ENCODE measurements at regions not wholly inside any gene's neighbourhood (a gene's known extent, or its start where the extent isn't known, plus 50 kb on each side); places are given as distances from the start of the nearest gene placed in this dataset.
A peak's percentile ranks its signal among the peaks of the same experiment; 100 is the strongest.

DNA sequence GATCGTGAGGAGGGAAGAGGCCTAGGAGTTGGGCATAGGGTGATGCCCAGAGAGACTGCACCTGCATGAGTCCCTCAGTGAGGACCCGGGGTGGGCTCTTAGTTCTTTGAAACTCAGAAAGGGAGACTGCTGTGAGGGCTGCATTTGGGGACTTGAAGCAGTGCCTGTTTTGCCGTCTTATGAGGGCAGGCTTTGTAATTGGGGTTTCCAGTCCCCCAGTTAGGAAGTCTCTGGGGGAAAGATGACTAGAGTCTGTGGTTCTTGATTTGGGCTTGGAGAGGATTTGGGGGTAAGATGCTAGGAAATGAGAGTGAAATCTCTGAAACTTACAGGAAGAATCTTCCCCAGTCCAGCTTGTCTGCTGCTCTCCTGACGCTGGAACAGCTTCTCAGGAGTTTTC, 99.6 kb downstream of the ARF6 start:
- Mint-ChIP-seq H3K27ac (peak overlapping the region; percentile 23 to 33), H3K9me3 (no peaks in the 10 kb centered on the region), H3K4me1 (peaks cover under 1 to 5% of the 10 kb centered on the region in 2 donors), H3K27me3 (ENCODE audit: low read depth in 2 of 2) (no peaks in the 10 kb centered on the region), H3K36me3 (no peaks in the 10 kb centered on the region), H3K4me3 (no peak overlapping the region)
- Histone ChIP-seq H3K9me3 (ENCODE audit: control insufficient read depth, insufficient read depth, low read length) (no peaks in the 10 kb centered on the region), H3K27me3 (ENCODE audit: control insufficient read depth, insufficient read depth, low read length) (no peaks in the 10 kb centered on the region), H3K4me3 (ENCODE audit: low read length) (no peak overlapping the region), H3K36me3 (ENCODE audit: control insufficient read depth, insufficient read depth, low read length) (no peaks in the 10 kb centered on the region), H3K4me1 (ENCODE audit: control insufficient read depth, insufficient read depth, low read length) (peaks cover 27% of the 10 kb centered on the region), H3K27ac (ENCODE audit: low read length) (no peak overlapping the region)
- TF ChIP-seq, protein P1, sequence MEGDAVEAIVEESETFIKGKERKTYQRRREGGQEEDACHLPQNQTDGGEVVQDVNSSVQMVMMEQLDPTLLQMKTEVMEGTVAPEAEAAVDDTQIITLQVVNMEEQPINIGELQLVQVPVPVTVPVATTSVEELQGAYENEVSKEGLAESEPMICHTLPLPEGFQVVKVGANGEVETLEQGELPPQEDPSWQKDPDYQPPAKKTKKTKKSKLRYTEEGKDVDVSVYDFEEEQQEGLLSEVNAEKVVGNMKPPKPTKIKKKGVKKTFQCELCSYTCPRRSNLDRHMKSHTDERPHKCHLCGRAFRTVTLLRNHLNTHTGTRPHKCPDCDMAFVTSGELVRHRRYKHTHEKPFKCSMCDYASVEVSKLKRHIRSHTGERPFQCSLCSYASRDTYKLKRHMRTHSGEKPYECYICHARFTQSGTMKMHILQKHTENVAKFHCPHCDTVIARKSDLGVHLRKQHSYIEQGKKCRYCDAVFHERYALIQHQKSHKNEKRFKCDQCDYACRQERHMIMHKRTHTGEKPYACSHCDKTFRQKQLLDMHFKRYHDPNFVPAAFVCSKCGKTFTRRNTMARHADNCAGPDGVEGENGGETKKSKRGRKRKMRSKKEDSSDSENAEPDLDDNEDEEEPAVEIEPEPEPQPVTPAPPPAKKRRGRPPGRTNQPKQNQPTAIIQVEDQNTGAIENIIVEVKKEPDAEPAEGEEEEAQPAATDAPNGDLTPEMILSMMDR (IDR thresholded peaks at IDR 0.05) = no peak
- no peak for ATAC-seq
- intact Hi-C loops (cut with micrococcal nuclease) = no loop called here
- 83% methylated on average over 4 of the region's 4 CpGs for WGBS (ENCODE audit: insufficient coverage)
- DNase-seq = no peak

GRCh38 chr14:49992901-49993339, 100.0 kb downstream of the ARF6 start:
- H3K9me3 Mint-ChIP-seq = no peaks in the 10 kb centered on the region
- DNase-seq (no peak), ATAC-seq (peak in 2 of 3 donors; percentile 52 to 72)
- no peaks in the 10 kb centered on the region for H3K36me3 ChIP-seq (ENCODE audit: control insufficient read depth, insufficient read depth, low read length)
- no peaks in the 10 kb centered on the region for H3K27me3 Mint-ChIP-seq (ENCODE audit: low read depth in 2 of 2)
- WGBS (ENCODE audit: insufficient coverage) = 63% methylated on average over 6 of the region's 7 CpGs
- H3K9me3 ChIP-seq (ENCODE audit: control insufficient read depth, insufficient read depth, low read length) = no peaks in the 10 kb centered on the region
- H3K4me1 ChIP-seq (ENCODE audit: control insufficient read depth, insufficient read depth, low read length) = peaks cover 32% of the 10 kb centered on the region
- no peaks in the 10 kb centered on the region for H3K36me3 Mint-ChIP-seq
- no peak overlapping the region for H3K4me3 ChIP-seq (ENCODE audit: low read length)
- H3K27me3 ChIP-seq (ENCODE audit: control insufficient read depth, insufficient read depth, low read length) = no peaks in the 10 kb centered on the region
- peak overlapping the region; percentile 23 to 33 for H3K27ac Mint-ChIP-seq
- no peak overlapping the region for H3K27ac ChIP-seq (ENCODE audit: low read length)
- TF ChIP-seq, protein P1 (IDR thresholded peaks at IDR 0.05) = no peak
- H3K4me3 Mint-ChIP-seq = no peak overlapping the region
- peaks cover 6 to 10% of the 10 kb centered on the region in 2 donors for H3K4me1 Mint-ChIP-seq
- intact Hi-C loops (cut with micrococcal nuclease) = no loop called here

DNA sequence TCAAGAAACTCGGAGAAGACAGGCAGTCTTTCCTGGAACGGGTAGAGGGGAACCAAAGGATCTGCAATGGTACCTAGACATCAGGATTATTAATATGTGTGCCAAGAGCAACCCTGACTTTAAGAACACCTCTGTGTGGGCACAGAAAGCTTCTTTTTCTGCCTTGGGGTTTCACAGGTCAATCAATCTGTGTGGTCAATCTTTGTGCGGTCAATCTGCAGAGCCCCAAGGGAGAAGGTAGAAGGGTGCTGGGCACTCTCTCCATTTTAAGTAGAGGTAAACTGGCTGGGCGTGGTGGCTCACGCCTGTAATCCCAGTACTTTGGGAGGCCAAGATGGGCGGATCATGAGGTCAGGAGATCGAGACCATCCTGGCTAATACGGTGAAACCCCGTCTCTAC, 100.7 kb downstream of the ARF6 start:
- Histone ChIP-seq H3K27ac (ENCODE audit: low read length) (no peak overlapping the region), H3K36me3 (ENCODE audit: control insufficient read depth, insufficient read depth, low read length) (no peaks in the 10 kb centered on the region), H3K4me1 (ENCODE audit: control insufficient read depth, insufficient read depth, low read length) (peaks cover 38% of the 10 kb centered on the region), H3K27me3 (ENCODE audit: control insufficient read depth, insufficient read depth, low read length) (no peaks in the 10 kb centered on the region), H3K4me3 (ENCODE audit: low read length) (no peak overlapping the region), H3K9me3 (ENCODE audit: control insufficient read depth, insufficient read depth, low read length) (no peaks in the 10 kb centered on the region)
- Mint-ChIP-seq H3K36me3 (no peaks in the 10 kb centered on the region), H3K27ac (no peak overlapping the region), H3K9me3 (no peaks in the 10 kb centered on the region), H3K4me1 (peaks cover 9 to 12% of the 10 kb centered on the region in 2 donors), H3K27me3 (ENCODE audit: low read depth in 2 of 2) (no peaks in the 10 kb centered on the region), H3K4me3 (no peak overlapping the region)
- TF ChIP-seq, protein P1 (IDR thresholded peaks at IDR 0.05) = no peak
- intact Hi-C loops (cut with micrococcal nuclease) = no loop called here
- ATAC-seq = no peak
- WGBS (ENCODE audit: insufficient coverage) = 85% methylated on average over 9 of the region's 9 CpGs
- DNase-seq = no peak

DNA sequence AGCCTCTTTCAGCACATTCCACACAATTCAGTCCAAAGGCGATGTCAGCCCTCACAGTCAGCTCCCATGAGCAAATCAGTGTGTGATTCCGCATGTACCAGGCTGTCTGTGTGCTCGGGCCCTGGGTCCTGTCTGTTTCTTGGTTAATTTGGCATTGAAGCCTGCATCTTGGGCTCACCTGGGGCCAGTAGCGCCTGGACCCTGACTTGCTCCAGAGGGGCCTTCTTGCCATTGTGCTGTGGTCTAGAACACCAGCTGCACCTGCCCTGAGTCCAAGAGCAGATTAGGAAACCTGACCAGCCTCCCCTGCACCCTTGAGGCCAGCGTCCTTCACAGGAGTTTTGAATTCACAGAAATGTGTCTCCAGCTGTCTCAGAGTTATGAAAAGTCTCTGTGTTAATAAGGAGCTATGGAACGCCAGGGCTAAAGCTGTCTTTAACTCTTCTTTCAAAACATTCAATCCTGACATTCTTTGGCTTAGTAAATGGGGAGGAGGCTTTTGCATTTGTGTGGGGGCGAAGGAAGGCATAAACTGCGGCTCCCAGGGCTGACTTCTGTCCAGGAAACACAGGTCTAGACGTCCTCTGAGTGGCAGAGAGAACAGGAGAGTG, 102.2 kb downstream of the ARF6 start:
- Histone ChIP-seq H3K4me3 (ENCODE audit: low read length) (no peak overlapping the region), H3K4me1 (ENCODE audit: control insufficient read depth, insufficient read depth, low read length) (peaks cover 53% of the 10 kb centered on the region), H3K9me3 (ENCODE audit: control insufficient read depth, insufficient read depth, low read length) (no peaks in the 10 kb centered on the region), H3K27ac (ENCODE audit: low read length) (no peak overlapping the region), H3K36me3 (ENCODE audit: control insufficient read depth, insufficient read depth, low read length) (no peaks in the 10 kb centered on the region), H3K27me3 (ENCODE audit: control insufficient read depth, insufficient read depth, low read length) (no peaks in the 10 kb centered on the region)
- H3K9me3 Mint-ChIP-seq = no peaks in the 10 kb centered on the region
- intact Hi-C loops (cut with micrococcal nuclease) = no loop called here
- H3K36me3 Mint-ChIP-seq = no peaks in the 10 kb centered on the region
- no peak overlapping the region for H3K27ac Mint-ChIP-seq
- peaks cover 24 to 27% of the 10 kb centered on the region in 2 donors for H3K4me1 Mint-ChIP-seq
- no peaks in the 10 kb centered on the region for H3K27me3 Mint-ChIP-seq (ENCODE audit: low read depth in 2 of 2)
- DNase-seq (no peak), ATAC-seq (no peak)
- H3K4me3 Mint-ChIP-seq = no peak overlapping the region
- WGBS (ENCODE audit: insufficient coverage) = 94% methylated on average over 8 of the region's 9 CpGs
- TF ChIP-seq, protein P1 (IDR thresholded peaks at IDR 0.05) = no peak

Data from natural killer cell (primary cell).